Esophagus muscularis mucosa (tissue), 4 donors: ENCODE measurements at regions not wholly inside any gene's neighbourhood (a gene's known extent, or its start where the extent isn't known, plus 50 kb on each side); places are given as distances from the start of the nearest gene placed in this dataset.

ENCODE experiments used
- DNase-seq: peaks from one replicate; pipeline ENCODE4 v3.0.0-alpha.2; 2017; ENCODE audit errors: extremely low spot score
- H3K27ac ChIP-seq, 4 donors: fragments of 200-600 bp; sonication (generic); replicated peaks in 1 of 4; 1 replicate in 3 of 4; 2 replicates in 1 of 4; pipeline ENCODE4 v1.5.1; 2016 to 2019; ENCODE audit warnings: mild to moderate bottlenecking in 1 of 4
- H3K27me3 ChIP-seq, 4 donors: fragments of 200-600 bp; sonication (generic); one replicate each; pipeline versions ENCODE4 v1.5.1 to v1.6.0; 2016 to 2019
- H3K36me3 ChIP-seq, 4 donors: fragments of 200-600 bp; sonication (generic); one replicate each; pipeline ENCODE4 v1.5.1; 2016 to 2019
- H3K4me1 ChIP-seq, 4 donors: fragments of 200-600 bp; sonication (generic); one replicate each; pipeline ENCODE4 v1.5.1; 2016 to 2019
- H3K4me3 ChIP-seq, 4 donors: fragments of 200-600 bp; sonication (generic); 1 replicate in 2 of 4; 2 replicates in 2 of 4; pipeline ENCODE4 v1.5.1; 2016 to 2019; ENCODE audit warnings: mild to moderate bottlenecking in 4 of 4, moderate library complexity in 1 of 4
- H3K9me3 ChIP-seq, 4 donors: fragments of 200-600 bp; sonication (generic); 1 replicate in 3 of 4; 2 replicates in 1 of 4; pipeline ENCODE4 v1.5.1; 2016 to 2019
- EP300 ChIP-seq: sonication (generic); formaldehyde crosslinking; IDR thresholded peaks from one replicate; pipeline ENCODE4 v1.6.1; 2017; ENCODE audit warnings: antibody characterized with exemption
- POLR2A ChIP-seq: fragments of 450-650 bp; IDR thresholded peaks from one replicate; pipeline ENCODE4 v1.6.1; 2017; ENCODE audit warnings: antibody characterized with exemption, moderate library complexity, mild to moderate bottlenecking, low read depth
- POLR2AphosphoS5 ChIP-seq, 2 donors: sonication (generic); formaldehyde crosslinking; IDR thresholded peaks; one replicate each; pipeline ENCODE4 v1.6.1; 2017; ENCODE audit warnings: antibody characterized with exemption in 2 of 2
- WGBS: methylation state at CpG from one replicate; pipeline ENCODE4 v1.1.5; 2018; 5-methylcytosine and 5-hydroxymethylcytosine counted together
- intact Hi-C: fragments of 100-400 bp; cut with DNase I; formaldehyde crosslinking; loops from one replicate; pipeline ENCODE4 v1.15.1; 2023
- TF ChIP-seq, protein P1 (sequence below), 3 experiments: fragments of 200-600 bp in 2 of 3; fragments of 450-650 bp in 1 of 3; sonication (generic) in 2 of 3; IDR thresholded peaks; one replicate each; pipeline ENCODE4 v1.5.1; 2017 to 2019; ENCODE audit warnings: antibody characterized with exemption in 3 of 3, mild to moderate bottlenecking in 2 of 3, moderate library complexity in 1 of 3

GRCh38 chr12:89138048-89138852 is 214.1 kb downstream of the DUSP6 start:
- no peaks in the 10 kb centered on the region for H3K27me3 ChIP-seq
- no peaks in the 10 kb centered on the region for H3K9me3 ChIP-seq
- no peaks in the 10 kb centered on the region for H3K36me3 ChIP-seq
- DNase-seq, result no peak
- peaks cover 4 to 20% (median 13%) of the 10 kb centered on the region in 4 donors for H3K4me1 ChIP-seq
- H3K27ac ChIP-seq, result no peak overlapping the region
- intact Hi-C loops, result no loop called here
- TF ChIP-seq EP300, result no peak
- no peak for TF ChIP-seq POLR2A
- TF ChIP-seq, protein P1, sequence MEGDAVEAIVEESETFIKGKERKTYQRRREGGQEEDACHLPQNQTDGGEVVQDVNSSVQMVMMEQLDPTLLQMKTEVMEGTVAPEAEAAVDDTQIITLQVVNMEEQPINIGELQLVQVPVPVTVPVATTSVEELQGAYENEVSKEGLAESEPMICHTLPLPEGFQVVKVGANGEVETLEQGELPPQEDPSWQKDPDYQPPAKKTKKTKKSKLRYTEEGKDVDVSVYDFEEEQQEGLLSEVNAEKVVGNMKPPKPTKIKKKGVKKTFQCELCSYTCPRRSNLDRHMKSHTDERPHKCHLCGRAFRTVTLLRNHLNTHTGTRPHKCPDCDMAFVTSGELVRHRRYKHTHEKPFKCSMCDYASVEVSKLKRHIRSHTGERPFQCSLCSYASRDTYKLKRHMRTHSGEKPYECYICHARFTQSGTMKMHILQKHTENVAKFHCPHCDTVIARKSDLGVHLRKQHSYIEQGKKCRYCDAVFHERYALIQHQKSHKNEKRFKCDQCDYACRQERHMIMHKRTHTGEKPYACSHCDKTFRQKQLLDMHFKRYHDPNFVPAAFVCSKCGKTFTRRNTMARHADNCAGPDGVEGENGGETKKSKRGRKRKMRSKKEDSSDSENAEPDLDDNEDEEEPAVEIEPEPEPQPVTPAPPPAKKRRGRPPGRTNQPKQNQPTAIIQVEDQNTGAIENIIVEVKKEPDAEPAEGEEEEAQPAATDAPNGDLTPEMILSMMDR (IDR thresholded peaks at IDR 0.05), result no peak
- no peak for TF ChIP-seq POLR2AphosphoS5 (IDR thresholded peaks at IDR 0.05)
- no peak overlapping the region for H3K4me3 ChIP-seq

- no peak overlapping the region for H3K4me3 ChIP-seq
- no peaks in the 10 kb centered on the region for H3K27me3 ChIP-seq
- no peaks in the 10 kb centered on the region for H3K9me3 ChIP-seq
- TF ChIP-seq POLR2AphosphoS5 (IDR thresholded peaks at IDR 0.05), result no peak
- TF ChIP-seq, protein P1 (IDR thresholded peaks at IDR 0.05), result no peak
- TF ChIP-seq POLR2A, result no peak
- TF ChIP-seq EP300, result no peak
- H3K4me1 ChIP-seq, result peaks cover 4 to 20% (median 12%) of the 10 kb centered on the region in 4 donors
- intact Hi-C loops, result no loop called here
- no peaks in the 10 kb centered on the region for H3K36me3 ChIP-seq
- no peak overlapping the region for H3K27ac ChIP-seq
- DNase-seq, result no peak
Observed at GRCh38 chr12:89135976-89136634, 216.2 kb downstream of the DUSP6 start.

- no peak for DNase-seq
- WGBS, result 82% methylated on average over 3 of the region's 3 CpGs
Observed at GRCh38 chr12:89134213-89134770, 218.0 kb downstream of the DUSP6 start.

GRCh38 chr12:89129167-89129870 is 223.0 kb downstream of the DUSP6 start:
- intact Hi-C loops, result no loop called here
- Histone ChIP-seq H3K27me3 (no peaks in the 10 kb centered on the region), H3K4me3 (no peak overlapping the region), H3K4me1 (peaks cover 0 to 4% (median 0%) of the 10 kb centered on the region in 4 donors), H3K27ac (no peak overlapping the region), H3K9me3 (no peaks in the 10 kb centered on the region), H3K36me3 (no peaks in the 10 kb centered on the region)
- no peak for DNase-seq
- WGBS, result 90% methylated on average over 3 of the region's 3 CpGs
- TF ChIP-seq EP300 (no peak), POLR2AphosphoS5 (IDR thresholded peaks at IDR 0.05) (no peak), POLR2A (no peak)

More at GRCh38 chr12:89134213-89134770, 218.0 kb downstream of the DUSP6 start:
- Histone ChIP-seq H3K27me3 (no peaks in the 10 kb centered on the region), H3K4me3 (no peak overlapping the region), H3K36me3 (no peaks in the 10 kb centered on the region), H3K9me3 (no peaks in the 10 kb centered on the region), H3K27ac (no peak overlapping the region), H3K4me1 (peaks cover 0 to 7% (median 5%) of the 10 kb centered on the region in 4 donors)
- TF ChIP-seq POLR2AphosphoS5 (IDR thresholded peaks at IDR 0.05) (no peak), EP300 (no peak), POLR2A (no peak)
- TF ChIP-seq, protein P1 (IDR thresholded peaks at IDR 0.05), result no peak
- intact Hi-C loops, result no loop called here

GRCh38 chr12:89126712-89127111 is 225.6 kb downstream of the DUSP6 start:
- no peak for TF ChIP-seq POLR2AphosphoS5 (IDR thresholded peaks at IDR 0.05)
- no peak for TF ChIP-seq POLR2A
- TF ChIP-seq, protein P1 (IDR thresholded peaks at IDR 0.05), result no peak
- no peak for TF ChIP-seq EP300
- H3K4me1 ChIP-seq, result no peaks in the 10 kb centered on the region
- no peak overlapping the region for H3K4me3 ChIP-seq
- H3K27me3 ChIP-seq, result no peaks in the 10 kb centered on the region
- 91% methylated on average over 3 of the region's 3 CpGs for WGBS
- H3K27ac ChIP-seq, result no peak overlapping the region
- no peaks in the 10 kb centered on the region for H3K36me3 ChIP-seq
- intact Hi-C loops, result no loop called here
- no peak for DNase-seq
- H3K9me3 ChIP-seq, result no peaks in the 10 kb centered on the region
